Adrenal gland (tissue), 5 donors: ENCODE measurements at regions not wholly inside any gene's neighbourhood (a gene's known extent, or its start where the extent isn't known, plus 50 kb on each side); places are given as distances from the start of the nearest gene placed in this dataset.
"Not testable (repeated sequence)": the region's sequence is repeated elsewhere in the genome, so short reads cannot be mapped to it uniquely, and the experiment has no call there.

Experiments used
- POLR2A ChIP-seq, 2 donors: fragments of 450-650 bp; IDR thresholded peaks; one replicate each; pipeline ENCODE4 v1.6.1; 2017; ENCODE audit warnings: antibody characterized with exemption in 2 of 2, mild to moderate bottlenecking in 2 of 2, moderate library complexity in 1 of 2
- TF ChIP-seq, protein P1 (sequence below), 6 experiments: fragments of 450-650 bp in 4 of 6; fragments of 200-600 bp in 2 of 6; sonication (generic) in 1 of 6; IDR thresholded peaks; 1 replicate in 5 of 6; 2 replicates in 1 of 6; pipeline versions ENCODE4 v1.5.1 to v1.8.0; 2016 to 2021; ENCODE audit warnings: antibody characterized with exemption in 6 of 6, mild to moderate bottlenecking in 2 of 6, moderate library complexity in 1 of 6
- donor health status: DM: no; HTN: no; CAD: no.

DNA sequence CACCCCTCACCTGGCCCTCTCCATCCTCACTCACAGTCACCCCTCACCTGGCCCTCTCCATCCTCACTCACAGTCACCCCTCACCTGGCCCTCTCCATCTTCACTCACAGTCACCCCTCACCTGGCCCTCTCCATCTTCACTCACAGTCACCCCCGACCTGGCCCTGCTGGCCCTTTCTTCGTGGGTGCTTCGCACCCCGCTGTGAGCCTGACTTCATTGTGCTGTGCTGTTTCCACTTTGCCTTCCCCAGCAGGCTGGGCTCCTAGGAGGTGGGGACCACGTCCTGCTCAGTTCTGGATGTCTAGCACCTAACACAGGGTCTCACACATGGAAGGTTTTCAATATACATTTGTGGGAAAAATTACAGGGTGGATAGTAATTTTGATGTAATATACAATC lies 56.5 kb downstream of the RBFOX3 start:
- TF ChIP-seq, protein P1, sequence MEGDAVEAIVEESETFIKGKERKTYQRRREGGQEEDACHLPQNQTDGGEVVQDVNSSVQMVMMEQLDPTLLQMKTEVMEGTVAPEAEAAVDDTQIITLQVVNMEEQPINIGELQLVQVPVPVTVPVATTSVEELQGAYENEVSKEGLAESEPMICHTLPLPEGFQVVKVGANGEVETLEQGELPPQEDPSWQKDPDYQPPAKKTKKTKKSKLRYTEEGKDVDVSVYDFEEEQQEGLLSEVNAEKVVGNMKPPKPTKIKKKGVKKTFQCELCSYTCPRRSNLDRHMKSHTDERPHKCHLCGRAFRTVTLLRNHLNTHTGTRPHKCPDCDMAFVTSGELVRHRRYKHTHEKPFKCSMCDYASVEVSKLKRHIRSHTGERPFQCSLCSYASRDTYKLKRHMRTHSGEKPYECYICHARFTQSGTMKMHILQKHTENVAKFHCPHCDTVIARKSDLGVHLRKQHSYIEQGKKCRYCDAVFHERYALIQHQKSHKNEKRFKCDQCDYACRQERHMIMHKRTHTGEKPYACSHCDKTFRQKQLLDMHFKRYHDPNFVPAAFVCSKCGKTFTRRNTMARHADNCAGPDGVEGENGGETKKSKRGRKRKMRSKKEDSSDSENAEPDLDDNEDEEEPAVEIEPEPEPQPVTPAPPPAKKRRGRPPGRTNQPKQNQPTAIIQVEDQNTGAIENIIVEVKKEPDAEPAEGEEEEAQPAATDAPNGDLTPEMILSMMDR (IDR thresholded peaks at IDR 0.05): not testable (repeated sequence)
- not testable (repeated sequence) for TF ChIP-seq POLR2A (IDR thresholded peaks at IDR 0.05)
